RWPE2 (cell line): ENCODE measurements at regions not wholly inside any gene's neighbourhood (a gene's known extent, or its start where the extent isn't known, plus 50 kb on each side); places are given as distances from the start of the nearest gene placed in this dataset.

Experiments used
- ATAC-seq: fragments of 200-7000 bp; cut with Tn5 transposase; 3 replicates; pipeline ENCODE4 v1.9.1; 2021; ENCODE audit warnings: low read depth
- DNase-seq: peaks from one replicate; pipeline ENCODE4 v3.0.0-alpha.2; 2020; ENCODE audit warnings: low spot score
- H3K27ac ChIP-seq: fragments of 450-650 bp; 2 replicates; pipeline ENCODE4 v1.5.1; 2017; ENCODE audit warnings: mild to moderate bottlenecking; ENCODE audit not compliant: poor library complexity, severe bottlenecking
- H3K27me3 ChIP-seq: fragments of 250-450 bp; sonication (Bioruptor Pico); 2 replicates; pipeline ENCODE4 v1.5.1; 2021; ENCODE audit warnings: mild to moderate bottlenecking, moderate library complexity; ENCODE audit not compliant: insufficient read depth, poor library complexity, severe bottlenecking
- H3K36me3 ChIP-seq: fragments of 250-450 bp; sonication (Bioruptor Pico); 2 replicates; pipeline ENCODE4 v1.5.1; 2020; ENCODE audit warnings: low read depth, mild to moderate bottlenecking, moderate library complexity
- H3K4me1 ChIP-seq: fragments of 250-450 bp; sonication (Bioruptor Pico); 2 replicates; pipeline ENCODE4 v1.5.1; 2021; ENCODE audit warnings: mild to moderate bottlenecking, moderate library complexity; ENCODE audit not compliant: insufficient read depth, poor library complexity, severe bottlenecking
- H3K4me3 ChIP-seq: fragments of 250-450 bp; sonication (Bioruptor Pico); 2 replicates; pipeline ENCODE4 v1.5.1; 2021; ENCODE audit warnings: mild to moderate bottlenecking, moderate library complexity; ENCODE audit not compliant: severe bottlenecking
- H3K9me3 ChIP-seq: fragments of 250-450 bp; sonication (Bioruptor Pico); 2 replicates; pipeline ENCODE4 v1.5.1; 2021; ENCODE audit warnings: mild to moderate bottlenecking, moderate library complexity; ENCODE audit not compliant: severe bottlenecking
- TF ChIP-seq, protein P1 (sequence below): fragments of 450-650 bp; IDR thresholded peaks from one replicate; pipeline ENCODE4 v1.5.1; 2017; ENCODE audit warnings: mild to moderate bottlenecking, moderate library complexity; ENCODE audit not compliant: poor library complexity, severe bottlenecking

GRCh38 chr6:114764866-114765265 is 422.0 kb upstream of the HS3ST5 start:
- Histone ChIP-seq H3K36me3 (no peaks in the 10 kb centered on the region), H3K27me3 (peaks cover 12% of the 10 kb centered on the region), H3K27ac (no peak overlapping the region), H3K4me3 (no peak overlapping the region), H3K4me1 (no peaks in the 10 kb centered on the region), H3K9me3 (no peaks in the 10 kb centered on the region)
- TF ChIP-seq, protein P1, sequence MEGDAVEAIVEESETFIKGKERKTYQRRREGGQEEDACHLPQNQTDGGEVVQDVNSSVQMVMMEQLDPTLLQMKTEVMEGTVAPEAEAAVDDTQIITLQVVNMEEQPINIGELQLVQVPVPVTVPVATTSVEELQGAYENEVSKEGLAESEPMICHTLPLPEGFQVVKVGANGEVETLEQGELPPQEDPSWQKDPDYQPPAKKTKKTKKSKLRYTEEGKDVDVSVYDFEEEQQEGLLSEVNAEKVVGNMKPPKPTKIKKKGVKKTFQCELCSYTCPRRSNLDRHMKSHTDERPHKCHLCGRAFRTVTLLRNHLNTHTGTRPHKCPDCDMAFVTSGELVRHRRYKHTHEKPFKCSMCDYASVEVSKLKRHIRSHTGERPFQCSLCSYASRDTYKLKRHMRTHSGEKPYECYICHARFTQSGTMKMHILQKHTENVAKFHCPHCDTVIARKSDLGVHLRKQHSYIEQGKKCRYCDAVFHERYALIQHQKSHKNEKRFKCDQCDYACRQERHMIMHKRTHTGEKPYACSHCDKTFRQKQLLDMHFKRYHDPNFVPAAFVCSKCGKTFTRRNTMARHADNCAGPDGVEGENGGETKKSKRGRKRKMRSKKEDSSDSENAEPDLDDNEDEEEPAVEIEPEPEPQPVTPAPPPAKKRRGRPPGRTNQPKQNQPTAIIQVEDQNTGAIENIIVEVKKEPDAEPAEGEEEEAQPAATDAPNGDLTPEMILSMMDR: no peak
- DNase-seq: no peak
- ATAC-seq: no peak

GRCh38 chr6:114762145-114762544 is 419.3 kb upstream of the HS3ST5 start:
- no peak for DNase-seq
- Histone ChIP-seq H3K9me3 (no peaks in the 10 kb centered on the region), H3K27ac (no peak overlapping the region), H3K4me1 (no peaks in the 10 kb centered on the region), H3K4me3 (no peak overlapping the region), H3K27me3 (peaks cover 11% of the 10 kb centered on the region), H3K36me3 (no peaks in the 10 kb centered on the region)
- ATAC-seq: no peak
- TF ChIP-seq, protein P1: no peak

DNA sequence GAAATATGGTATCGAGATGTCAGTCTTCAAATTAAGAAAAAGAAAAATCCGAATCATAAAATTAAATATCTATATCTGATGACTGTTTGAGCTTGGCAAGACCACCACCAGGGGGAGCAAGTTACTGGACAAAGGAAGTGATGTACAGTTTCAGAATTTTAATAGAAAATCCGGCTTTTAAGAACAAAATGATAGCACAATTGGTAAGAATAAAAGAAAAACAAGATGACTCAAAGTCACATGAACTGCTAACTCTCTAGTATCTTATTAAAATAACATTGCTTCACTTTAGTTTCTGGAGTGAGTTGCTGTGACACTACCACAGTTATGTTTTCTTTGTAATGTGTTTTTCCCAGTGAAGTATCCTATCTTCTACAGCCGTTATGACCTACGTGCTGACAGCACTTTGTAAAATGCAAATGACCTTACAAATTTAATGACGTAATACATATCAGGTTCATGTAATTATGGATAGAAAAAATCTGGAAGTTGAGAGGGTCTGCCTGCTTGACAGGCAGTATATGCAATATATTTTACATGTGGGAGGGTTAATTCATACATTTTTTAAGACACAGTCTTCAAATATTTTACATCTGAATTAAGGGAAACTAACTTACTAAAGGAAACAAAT is 405.3 kb upstream of the HS3ST5 start:
- H3K4me1 ChIP-seq: no peaks in the 10 kb centered on the region
- TF ChIP-seq, protein P1: peak; percentile 81
- H3K9me3 ChIP-seq: no peaks in the 10 kb centered on the region
- DNase-seq (peak; percentile 46), ATAC-seq (no peak)
- H3K36me3 ChIP-seq: no peaks in the 10 kb centered on the region
- no peaks in the 10 kb centered on the region for H3K27me3 ChIP-seq
- H3K4me3 ChIP-seq: no peak overlapping the region
- H3K27ac ChIP-seq: no peak overlapping the region

DNA sequence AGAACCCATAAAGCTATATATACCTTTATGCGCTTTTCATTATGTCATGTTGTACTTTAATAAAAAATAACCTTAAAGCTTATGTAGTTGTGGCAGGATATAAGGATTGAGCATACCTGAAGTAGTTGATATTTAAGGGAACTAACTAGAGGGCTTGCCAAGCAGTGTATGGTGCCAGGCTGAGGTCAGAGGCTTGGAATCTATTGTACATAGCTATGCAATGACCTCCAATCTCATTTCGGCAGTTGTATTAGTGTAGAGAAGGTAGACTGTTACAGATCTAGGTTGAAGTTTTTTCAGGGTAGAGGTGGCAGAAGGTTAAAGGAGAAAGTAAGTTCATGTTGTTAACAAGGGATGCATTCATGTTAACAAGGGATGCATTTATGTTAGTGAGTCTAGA is 397.7 kb upstream of the HS3ST5 start:
- Histone ChIP-seq H3K4me1 (no peaks in the 10 kb centered on the region), H3K27me3 (no peaks in the 10 kb centered on the region), H3K4me3 (no peak overlapping the region), H3K36me3 (no peaks in the 10 kb centered on the region), H3K27ac (no peak overlapping the region), H3K9me3 (no peaks in the 10 kb centered on the region)
- no peak for ATAC-seq
- no peak for DNase-seq
- TF ChIP-seq, protein P1: no peak

DNA sequence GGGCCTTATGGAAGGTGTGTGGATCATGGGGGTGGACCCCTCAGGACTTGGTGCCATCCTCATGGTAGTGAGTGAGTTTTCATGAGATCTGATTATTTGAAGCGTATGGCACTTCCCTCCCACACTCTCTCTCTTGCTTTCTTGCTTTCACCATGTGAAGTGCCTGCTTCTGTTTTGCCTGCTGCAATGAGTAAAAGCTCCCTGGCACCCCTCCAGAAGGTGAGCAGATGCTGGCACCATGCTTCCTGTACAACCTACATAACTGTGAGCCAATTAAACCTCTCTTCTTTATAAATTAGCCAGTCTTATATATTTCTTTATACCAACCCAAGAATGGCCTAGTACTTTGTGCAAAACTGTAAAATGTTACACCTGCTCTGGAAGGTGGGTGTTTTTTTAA is 396.8 kb upstream of the HS3ST5 start:
- H3K27me3 ChIP-seq: no peaks in the 10 kb centered on the region

More for the DNA sequence above, 396.8 kb upstream of the HS3ST5 start:
- DNase-seq: no peak
- Histone ChIP-seq H3K9me3 (no peaks in the 10 kb centered on the region), H3K27ac (no peak overlapping the region), H3K4me3 (no peak overlapping the region), H3K4me1 (no peaks in the 10 kb centered on the region), H3K36me3 (no peaks in the 10 kb centered on the region)
- TF ChIP-seq, protein P1: no peak
- no peak for ATAC-seq
